ENCODE measurements at regions not wholly inside any gene's neighbourhood (a gene's known extent, or its start where the extent isn't known, plus 50 kb on each side); places are given as distances from the start of the nearest gene placed in this dataset.

GRCh38 chr2:220941683-220942082, 630.4 kb downstream of the EPHA4 start:
- no peak for TF ChIP-seq CTCF (IDR thresholded peaks at IDR 0.05)
- TF ChIP-seq POLR2A (IDR thresholded peaks at IDR 0.05): no peak

Data from body of pancreas (tissue), 4 donors.